Stimulated activated CD8-positive, alpha-beta memory T cell treated with anti-CD3 and anti-CD28 coated beads, Interleukin-4, amount 100 ng/mL, for 48 hours (primary cell): ENCODE measurements at regions not wholly inside any gene's neighbourhood (a gene's known extent, or its start where the extent isn't known, plus 50 kb on each side); places are given as distances from the start of the nearest gene placed in this dataset.

ENCODE experiments used
- DNase-seq: peaks from one replicate; pipeline ENCODE4 v3.0.0-alpha.2; 2020

GRCh38 chr2:237251986-237252385, 162.0 kb downstream of the COL6A3 start:
- DNase-seq, result no peak

- no peak for DNase-seq
Measured at GRCh38 chr2:237253046-237253702, 160.8 kb downstream of the COL6A3 start.

GRCh38 chr2:237254369-237254861, 159.5 kb downstream of the COL6A3 start:
- DNase-seq, result no peak

- no peak for DNase-seq
Measured at GRCh38 chr2:237254911-237255578, 158.9 kb downstream of the COL6A3 start.

- no peak for DNase-seq
Measured at GRCh38 chr2:237256887-237257286, 157.1 kb downstream of the COL6A3 start.

- no peak for DNase-seq
Measured at GRCh38 chr2:237257471-237257951, 156.5 kb downstream of the COL6A3 start.

- no peak for DNase-seq
Measured at GRCh38 chr2:237258116-237258515, 155.8 kb downstream of the COL6A3 start.

GRCh38 chr2:237258615-237259014, 155.3 kb downstream of the COL6A3 start:
- DNase-seq, result no peak

- no peak for DNase-seq
Measured at GRCh38 chr2:237259201-237259600, 154.8 kb downstream of the COL6A3 start.

GRCh38 chr2:237260039-237260620, 153.8 kb downstream of the COL6A3 start:
- no peak for DNase-seq

GRCh38 chr2:237260686-237261085, 153.3 kb downstream of the COL6A3 start:
- DNase-seq, result no peak

GRCh38 chr2:237261327-237261726, 152.6 kb downstream of the COL6A3 start:
- no peak for DNase-seq

GRCh38 chr2:237262838-237263771, 150.9 kb downstream of the COL6A3 start:
- DNase-seq, result no peak

GRCh38 chr2:237264480-237265219, 149.3 kb downstream of the COL6A3 start:
- no peak for DNase-seq

GRCh38 chr2:237268004-237268708, 145.8 kb downstream of the COL6A3 start:
- no peak for DNase-seq

GRCh38 chr2:237269138-237269875, 144.7 kb downstream of the COL6A3 start:
- DNase-seq, result no peak

- no peak for DNase-seq
Measured at GRCh38 chr2:237270520-237270919, 143.4 kb downstream of the COL6A3 start.

GRCh38 chr2:237271698-237272652, 142.0 kb downstream of the COL6A3 start:
- DNase-seq, result no peak
